ENCODE measurements at regions not wholly inside any gene's neighbourhood (a gene's known extent, or its start where the extent isn't known, plus 50 kb on each side); places are given as distances from the start of the nearest gene placed in this dataset.
A peak's percentile ranks its signal among the peaks of the same experiment; 100 is the strongest.

DNA sequence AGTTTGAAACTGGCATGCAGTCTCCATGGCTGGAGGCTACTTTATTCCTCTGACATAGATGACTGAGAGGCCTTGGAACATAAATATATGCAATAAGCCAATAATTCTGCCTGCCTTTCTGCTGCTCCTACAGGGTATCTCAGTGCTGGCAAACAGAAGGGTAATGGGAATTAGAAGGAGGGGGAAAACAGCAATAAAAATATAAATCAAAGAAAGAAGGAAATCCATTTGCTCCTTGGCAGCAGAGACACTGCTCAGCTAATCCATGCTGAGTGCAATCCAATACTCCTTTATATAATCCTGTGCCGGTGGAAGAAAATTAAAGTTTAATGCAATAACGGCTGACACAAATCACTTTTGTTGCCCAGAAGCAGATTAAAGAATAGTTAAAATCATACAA lies 478.9 kb downstream of the SPATA31D1 start:
- intact Hi-C loops (cut with DNase I; ENCODE audit: low total_unique reads) = no loop called here
- Histone ChIP-seq H3K4me3 (no peak overlapping the region), H3K27me3 (no peaks in the 10 kb centered on the region), H3K27ac (no peak overlapping the region), H3K9me3 (no peaks in the 10 kb centered on the region), H3K36me3 (no peaks in the 10 kb centered on the region), H3K4me1 (no peaks in the 10 kb centered on the region)
- in situ Hi-C loops (cut with MboI; ENCODE audit: low pct_ligation_motif_present in 1 of 4, low pct_unique_long_range_greater_than_20kb in 1 of 4, low sequenced_read_pairs in 3 of 4) = no loop called here
- DNase-seq = no peak
- no peak for TF ChIP-seq POLR2AphosphoS5 (IDR thresholded peaks at IDR 0.05)
- no peak for TF ChIP-seq EP300 (IDR thresholded peaks at IDR 0.05; ENCODE audit: low read depth)
- TF ChIP-seq, protein P1, sequence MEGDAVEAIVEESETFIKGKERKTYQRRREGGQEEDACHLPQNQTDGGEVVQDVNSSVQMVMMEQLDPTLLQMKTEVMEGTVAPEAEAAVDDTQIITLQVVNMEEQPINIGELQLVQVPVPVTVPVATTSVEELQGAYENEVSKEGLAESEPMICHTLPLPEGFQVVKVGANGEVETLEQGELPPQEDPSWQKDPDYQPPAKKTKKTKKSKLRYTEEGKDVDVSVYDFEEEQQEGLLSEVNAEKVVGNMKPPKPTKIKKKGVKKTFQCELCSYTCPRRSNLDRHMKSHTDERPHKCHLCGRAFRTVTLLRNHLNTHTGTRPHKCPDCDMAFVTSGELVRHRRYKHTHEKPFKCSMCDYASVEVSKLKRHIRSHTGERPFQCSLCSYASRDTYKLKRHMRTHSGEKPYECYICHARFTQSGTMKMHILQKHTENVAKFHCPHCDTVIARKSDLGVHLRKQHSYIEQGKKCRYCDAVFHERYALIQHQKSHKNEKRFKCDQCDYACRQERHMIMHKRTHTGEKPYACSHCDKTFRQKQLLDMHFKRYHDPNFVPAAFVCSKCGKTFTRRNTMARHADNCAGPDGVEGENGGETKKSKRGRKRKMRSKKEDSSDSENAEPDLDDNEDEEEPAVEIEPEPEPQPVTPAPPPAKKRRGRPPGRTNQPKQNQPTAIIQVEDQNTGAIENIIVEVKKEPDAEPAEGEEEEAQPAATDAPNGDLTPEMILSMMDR (IDR thresholded peaks at IDR 0.05) = no peak
- 30 to 49% methylated on average over 2 of the region's 2 CpGs for WGBS, 2 donors (ENCODE audit: low coverage in 1 of 2)

DNA sequence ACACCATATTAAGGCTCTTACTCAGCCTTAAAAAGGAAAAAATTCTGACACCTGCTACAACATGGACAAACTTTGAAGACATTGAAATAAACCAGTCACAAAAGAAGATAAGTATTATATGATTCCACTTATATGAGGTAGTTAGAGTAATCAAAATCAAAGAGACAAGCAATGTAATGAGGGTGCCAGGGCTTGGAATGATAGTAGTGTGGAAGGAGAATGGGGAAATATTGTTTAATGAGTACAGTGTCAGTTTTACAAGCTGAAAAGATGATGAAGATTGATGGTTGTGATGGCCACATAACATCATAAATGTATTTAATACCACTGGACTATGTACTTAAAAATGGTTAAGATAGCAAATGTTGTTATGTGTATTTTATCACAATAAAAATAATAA lies 485.7 kb downstream of the SPATA31D1 start:
- no peaks in the 10 kb centered on the region for H3K9me3 ChIP-seq
- H3K36me3 ChIP-seq = no peaks in the 10 kb centered on the region
- H3K27me3 ChIP-seq = no peaks in the 10 kb centered on the region
- in situ Hi-C loops (cut with MboI; ENCODE audit: low pct_ligation_motif_present in 1 of 4, low pct_unique_long_range_greater_than_20kb in 1 of 4, low sequenced_read_pairs in 3 of 4) (no loop called here), intact Hi-C loops (cut with DNase I; ENCODE audit: low total_unique reads) (no loop called here)
- H3K4me3 ChIP-seq = no peak overlapping the region
- DNase-seq = no peak
- H3K4me1 ChIP-seq = peaks cover 0 to 21% (median 0%) of the 10 kb centered on the region in 4 donors
- no peak for TF ChIP-seq EP300 (IDR thresholded peaks at IDR 0.05; ENCODE audit: low read depth)
- TF ChIP-seq, protein P1 (IDR thresholded peaks at IDR 0.05) = no peak
- no peak for TF ChIP-seq POLR2AphosphoS5 (IDR thresholded peaks at IDR 0.05)
- no peak for TF ChIP-seq POLR2A (IDR thresholded peaks at IDR 0.05)
- no peak overlapping the region for H3K27ac ChIP-seq

DNA sequence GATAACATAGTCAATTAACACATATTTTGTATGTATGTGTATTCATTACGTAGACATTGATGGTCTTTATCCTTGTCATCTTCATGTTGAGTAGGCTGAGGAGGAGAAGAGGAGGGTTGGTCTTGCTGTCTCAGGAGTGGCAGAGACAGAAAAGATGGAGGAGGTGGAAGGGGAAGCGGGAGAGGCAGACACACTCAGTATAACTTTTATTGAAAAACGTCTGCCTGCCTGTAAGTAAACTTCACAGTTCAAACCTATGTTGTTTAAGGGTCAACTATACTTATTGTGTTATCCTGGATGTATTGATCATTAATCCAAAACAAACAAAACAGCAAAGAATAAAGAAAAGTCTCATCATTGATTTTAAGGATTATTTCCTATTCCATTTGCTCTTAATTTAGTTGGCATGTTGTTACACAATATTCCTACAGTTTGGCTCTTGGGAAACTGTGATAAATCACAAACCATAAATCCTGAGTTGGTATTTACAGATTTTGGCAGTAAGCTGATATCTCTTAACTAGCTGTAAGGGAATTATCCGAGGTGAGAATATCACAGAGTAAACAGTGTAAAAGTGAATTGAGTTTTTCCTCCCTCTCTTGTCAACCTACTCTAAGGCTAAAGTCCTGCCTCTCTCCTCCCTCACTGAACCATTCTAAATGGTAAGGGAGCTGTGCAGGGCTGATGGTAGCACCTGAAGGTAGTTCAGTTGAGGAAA lies 487.2 kb downstream of the SPATA31D1 start:
- H3K27me3 ChIP-seq = no peaks in the 10 kb centered on the region
- H3K4me1 ChIP-seq = peaks cover 0 to 21% (median 0%) of the 10 kb centered on the region in 4 donors
- 47 to 50% methylated on average over 4 of the region's 4 CpGs for WGBS, 2 donors (ENCODE audit: low coverage in 1 of 2)
- H3K4me3 ChIP-seq = no peak overlapping the region
- H3K9me3 ChIP-seq = no peaks in the 10 kb centered on the region
- no peak overlapping the region for H3K27ac ChIP-seq
- TF ChIP-seq, protein P1 (IDR thresholded peaks at IDR 0.05) = no peak
- peak in 1 of 3 donors; percentile 27 for TF ChIP-seq POLR2AphosphoS5 (IDR thresholded peaks at IDR 0.05)
- intact Hi-C loops (cut with DNase I; ENCODE audit: low total_unique reads) (no loop called here), in situ Hi-C loops (cut with MboI; ENCODE audit: low pct_ligation_motif_present in 1 of 4, low pct_unique_long_range_greater_than_20kb in 1 of 4, low sequenced_read_pairs in 3 of 4) (no loop called here)
- no peak for DNase-seq
- no peaks in the 10 kb centered on the region for H3K36me3 ChIP-seq

DNA sequence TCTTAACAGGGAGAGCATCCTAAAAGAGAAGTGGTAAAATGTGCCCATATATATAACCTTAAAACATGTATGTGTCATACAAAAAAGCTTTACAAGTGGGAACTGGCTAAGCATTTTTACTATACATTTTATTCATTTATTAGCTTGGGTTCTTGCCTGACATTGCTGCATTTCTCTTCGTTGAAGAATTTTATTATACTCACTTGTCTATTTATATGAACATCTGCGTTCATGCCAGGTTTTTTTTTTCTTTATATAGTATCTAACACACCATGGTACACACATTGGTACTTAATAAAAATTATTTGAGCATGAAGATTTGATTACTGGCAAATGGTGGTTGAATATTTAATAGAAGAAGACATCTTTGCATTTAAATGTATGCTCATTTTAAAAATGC lies 492.3 kb downstream of the SPATA31D1 start:
- in situ Hi-C loops (cut with MboI; ENCODE audit: low pct_ligation_motif_present in 1 of 4, low pct_unique_long_range_greater_than_20kb in 1 of 4, low sequenced_read_pairs in 3 of 4) (no loop called here), intact Hi-C loops (cut with DNase I; ENCODE audit: low total_unique reads) (no loop called here)
- H3K9me3 ChIP-seq = no peaks in the 10 kb centered on the region
- H3K36me3 ChIP-seq = no peaks in the 10 kb centered on the region
- H3K27me3 ChIP-seq = no peaks in the 10 kb centered on the region
- H3K4me3 ChIP-seq = no peak overlapping the region
- WGBS, 2 donors (ENCODE audit: low coverage in 1 of 2) = 38 to 42% methylated on average over 2 of the region's 2 CpGs
- TF ChIP-seq EP300 (IDR thresholded peaks at IDR 0.05; ENCODE audit: low read depth) (no peak), POLR2AphosphoS5 (IDR thresholded peaks at IDR 0.05) (no peak), POLR2A (IDR thresholded peaks at IDR 0.05) (no peak)
- TF ChIP-seq, protein P1 (IDR thresholded peaks at IDR 0.05) = no peak
- no peak for DNase-seq
- H3K27ac ChIP-seq = no peak overlapping the region
- H3K4me1 ChIP-seq = peaks cover 0 to 8% (median 0%) of the 10 kb centered on the region in 4 donors

All from transverse colon (tissue), 4 donors.